Activated T-helper 1 cell treated with Interleukin-2 at 50 U/mL for 16 hours (primary cell): ENCODE measurements at regions not wholly inside any gene's neighbourhood (a gene's known extent, or its start where the extent isn't known, plus 50 kb on each side); places are given as distances from the start of the nearest gene placed in this dataset.

Experiments
- DNase-seq: peaks from one replicate; pipeline ENCODE4 v3.0.0-alpha.2; 2020; ENCODE audit warnings: low read depth

DNA sequence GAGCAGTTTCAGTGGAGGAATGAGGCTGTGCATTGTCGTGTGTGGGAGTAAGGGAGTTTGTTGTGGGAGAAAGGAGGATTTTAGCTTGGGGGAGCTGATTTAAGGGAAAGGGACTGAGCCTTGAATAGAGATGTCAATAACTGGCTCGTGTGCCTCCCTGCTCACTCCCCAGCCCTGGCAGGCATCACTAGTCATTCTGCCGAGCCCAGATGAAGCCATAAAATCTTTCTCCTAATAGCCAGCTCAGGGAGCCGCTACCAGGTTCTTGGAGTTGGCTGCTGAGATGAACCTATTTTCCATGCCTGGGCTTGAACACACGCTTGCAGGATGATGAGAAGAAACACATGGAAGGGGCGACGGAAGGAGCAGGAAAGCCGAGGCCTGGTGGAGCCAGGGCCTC lies 65.0 kb upstream of the POU3F1 start:
- no peak for DNase-seq

DNA sequence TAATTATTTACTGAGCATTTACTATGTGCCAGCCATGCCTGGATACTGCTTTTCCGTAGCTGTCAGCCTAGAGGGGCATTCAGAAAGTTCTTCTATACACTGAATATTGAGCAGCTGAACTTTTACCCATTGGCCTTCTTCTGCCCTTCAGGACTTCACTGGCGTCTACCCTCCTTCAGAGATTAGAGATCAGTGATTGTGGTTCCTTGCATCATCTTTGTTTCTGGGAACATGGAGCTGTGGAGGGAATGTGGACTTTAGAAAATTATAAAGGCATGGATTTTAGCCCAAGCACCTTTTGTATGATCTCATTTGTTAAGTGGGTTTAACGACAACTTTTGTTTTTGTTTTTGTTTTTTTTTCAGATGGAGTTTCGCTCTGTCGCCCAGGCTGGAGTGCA lies 58.7 kb upstream of the POU3F1 start:
- no peak for DNase-seq

GRCh38 chr1:38102636-38103035 lies 56.0 kb upstream of the POU3F1 start:
- DNase-seq = no peak

GRCh38 chr1:38101037-38101785 lies 54.6 kb upstream of the POU3F1 start:
- DNase-seq = no peak

- no peak for DNase-seq
Measured at GRCh38 chr1:38098101-38098847, 51.7 kb upstream of the POU3F1 start.

DNA sequence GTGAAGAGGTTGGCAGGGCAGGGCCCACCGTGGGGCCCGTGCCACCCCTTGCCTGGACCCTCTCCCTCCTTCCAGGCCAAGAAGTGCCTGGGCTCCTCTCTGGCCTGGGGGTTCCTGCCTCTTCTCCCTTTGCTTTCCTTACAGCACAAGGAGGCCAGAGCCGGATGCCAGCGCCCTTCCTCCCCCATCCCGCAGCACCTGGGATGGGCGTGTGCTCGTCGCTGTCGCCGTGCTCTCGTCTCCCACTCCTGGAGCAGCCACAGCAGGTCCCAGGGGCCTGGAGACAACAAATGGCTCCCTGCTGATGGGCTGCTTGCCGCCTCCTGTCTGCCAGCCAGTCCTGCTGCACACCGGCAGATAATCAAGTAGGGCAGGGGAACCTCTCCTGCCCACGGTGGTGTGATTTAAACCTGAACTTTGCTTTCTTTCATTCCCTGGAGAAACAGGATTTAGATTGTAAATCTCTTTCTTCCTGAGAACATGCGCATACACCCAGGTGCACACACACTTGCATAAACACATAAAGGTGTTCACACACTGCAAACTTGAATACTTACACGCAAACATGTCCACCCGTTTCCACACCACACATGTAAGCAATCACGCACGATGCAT lies 50.8 kb upstream of the POU3F1 start:
- no peak for DNase-seq
